GM12801 (cell line): ENCODE measurements at regions not wholly inside any gene's neighbourhood (a gene's known extent, or its start where the extent isn't known, plus 50 kb on each side); places are given as distances from the start of the nearest gene placed in this dataset.

Source experiments
- TF ChIP-seq, protein P1 (sequence below): IDR thresholded peaks from one replicate; pipeline ENCODE4 v1.5.1; 2011; ENCODE audit warnings: control low read depth; ENCODE audit not compliant: insufficient read length; ENCODE audit errors: extremely low read depth

DNA sequence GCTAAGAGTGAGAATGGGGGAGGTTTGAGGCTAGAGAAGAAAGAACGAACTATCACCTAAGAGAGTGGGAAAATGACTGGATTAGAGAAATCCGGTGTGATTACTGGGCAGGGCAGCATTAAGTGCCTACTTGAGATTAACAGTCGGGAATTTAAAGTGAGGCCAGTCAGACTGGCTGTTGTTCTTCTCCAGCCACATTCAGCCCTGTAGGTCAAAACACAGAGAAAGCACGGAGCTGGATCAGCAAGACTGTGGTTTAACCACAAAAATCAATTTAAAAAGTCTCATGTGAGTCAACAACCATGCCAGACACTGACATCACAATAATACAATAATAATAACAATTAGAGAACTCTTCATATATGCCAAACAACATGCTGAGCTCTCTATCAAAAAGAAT lies 301.9 kb upstream of the SGK1 start:
- TF ChIP-seq, protein P1, sequence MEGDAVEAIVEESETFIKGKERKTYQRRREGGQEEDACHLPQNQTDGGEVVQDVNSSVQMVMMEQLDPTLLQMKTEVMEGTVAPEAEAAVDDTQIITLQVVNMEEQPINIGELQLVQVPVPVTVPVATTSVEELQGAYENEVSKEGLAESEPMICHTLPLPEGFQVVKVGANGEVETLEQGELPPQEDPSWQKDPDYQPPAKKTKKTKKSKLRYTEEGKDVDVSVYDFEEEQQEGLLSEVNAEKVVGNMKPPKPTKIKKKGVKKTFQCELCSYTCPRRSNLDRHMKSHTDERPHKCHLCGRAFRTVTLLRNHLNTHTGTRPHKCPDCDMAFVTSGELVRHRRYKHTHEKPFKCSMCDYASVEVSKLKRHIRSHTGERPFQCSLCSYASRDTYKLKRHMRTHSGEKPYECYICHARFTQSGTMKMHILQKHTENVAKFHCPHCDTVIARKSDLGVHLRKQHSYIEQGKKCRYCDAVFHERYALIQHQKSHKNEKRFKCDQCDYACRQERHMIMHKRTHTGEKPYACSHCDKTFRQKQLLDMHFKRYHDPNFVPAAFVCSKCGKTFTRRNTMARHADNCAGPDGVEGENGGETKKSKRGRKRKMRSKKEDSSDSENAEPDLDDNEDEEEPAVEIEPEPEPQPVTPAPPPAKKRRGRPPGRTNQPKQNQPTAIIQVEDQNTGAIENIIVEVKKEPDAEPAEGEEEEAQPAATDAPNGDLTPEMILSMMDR = no peak

DNA sequence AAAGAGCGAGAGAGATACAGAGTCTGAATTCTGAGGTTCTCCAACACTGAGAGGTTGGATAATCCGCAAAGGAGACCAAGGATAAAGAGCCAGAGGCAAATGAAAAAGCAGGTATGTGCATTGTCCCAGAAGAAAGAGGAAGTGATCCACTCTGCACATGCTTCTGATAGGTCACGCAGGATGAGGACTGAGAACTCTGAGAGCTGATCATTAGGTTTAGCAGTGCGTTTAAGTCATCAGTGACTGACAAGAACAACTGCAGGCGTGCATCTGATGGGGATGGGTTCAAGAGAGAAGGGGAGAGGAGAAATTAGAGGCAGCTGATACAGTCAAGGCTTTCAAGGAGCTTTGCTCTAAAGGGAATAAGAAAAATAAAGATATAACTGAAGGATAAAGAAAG lies 301.2 kb upstream of the SGK1 start:
- TF ChIP-seq, protein P1 = no peak

DNA sequence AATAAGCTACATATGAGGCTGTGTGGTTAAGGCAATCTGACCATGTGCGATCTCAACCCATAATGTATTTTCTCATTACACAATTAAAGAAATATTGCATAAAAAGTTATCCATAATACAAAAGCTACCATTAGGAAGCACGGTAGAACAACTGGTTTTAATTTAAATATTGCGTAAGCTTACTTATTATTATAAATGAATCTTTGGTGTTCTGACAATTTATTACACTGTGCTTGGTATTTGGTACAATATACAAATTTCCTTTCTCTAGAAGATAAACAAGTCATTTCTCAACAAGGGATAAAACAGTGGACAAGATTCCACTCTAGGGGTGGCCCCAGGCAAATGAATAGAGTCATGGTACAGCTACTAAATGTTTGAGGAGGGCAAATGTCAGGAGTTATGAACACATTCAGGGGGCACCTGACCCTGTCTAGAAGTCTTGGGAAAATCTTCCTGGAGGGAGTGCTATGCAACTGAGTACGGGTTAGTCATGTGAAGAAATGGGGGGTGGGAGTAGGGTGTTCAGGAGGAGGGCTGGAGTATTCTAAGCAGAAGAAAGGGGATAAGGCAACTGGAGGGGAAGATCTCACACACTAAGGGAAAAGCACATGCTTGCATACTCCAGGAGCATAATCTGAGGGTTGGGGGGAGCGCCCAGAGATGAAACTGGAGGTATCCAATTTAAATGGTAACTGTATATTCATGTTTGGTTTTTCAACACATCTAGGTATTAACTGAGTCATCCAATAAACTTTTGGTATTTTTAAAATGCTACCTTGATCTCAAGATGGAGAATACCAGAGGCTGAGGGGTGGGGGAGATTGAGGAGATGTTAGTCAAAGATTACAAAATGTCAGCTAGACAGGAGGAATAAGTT lies 296.9 kb upstream of the SGK1 start:
- TF ChIP-seq, protein P1 = no peak

DNA sequence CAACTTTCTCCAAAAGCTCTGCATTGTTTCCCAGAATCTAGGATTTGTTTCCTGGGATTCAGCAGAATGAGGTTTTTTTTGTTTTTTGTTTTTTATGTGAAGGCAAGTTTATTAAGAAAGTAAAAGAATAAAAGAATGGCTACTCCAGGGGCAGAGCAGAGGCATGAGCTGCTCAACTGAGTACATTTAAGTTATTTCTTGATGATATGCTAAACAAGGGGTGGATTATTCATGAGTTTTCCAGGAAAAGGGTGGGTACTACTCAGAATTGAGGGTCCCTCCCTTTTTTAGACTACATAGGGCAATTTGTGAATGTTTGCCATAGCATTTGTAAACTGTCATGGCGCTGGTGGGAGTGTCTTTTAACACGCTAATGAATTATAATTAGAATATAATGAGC lies 292.5 kb upstream of the SGK1 start:
- TF ChIP-seq, protein P1 = no peak

DNA sequence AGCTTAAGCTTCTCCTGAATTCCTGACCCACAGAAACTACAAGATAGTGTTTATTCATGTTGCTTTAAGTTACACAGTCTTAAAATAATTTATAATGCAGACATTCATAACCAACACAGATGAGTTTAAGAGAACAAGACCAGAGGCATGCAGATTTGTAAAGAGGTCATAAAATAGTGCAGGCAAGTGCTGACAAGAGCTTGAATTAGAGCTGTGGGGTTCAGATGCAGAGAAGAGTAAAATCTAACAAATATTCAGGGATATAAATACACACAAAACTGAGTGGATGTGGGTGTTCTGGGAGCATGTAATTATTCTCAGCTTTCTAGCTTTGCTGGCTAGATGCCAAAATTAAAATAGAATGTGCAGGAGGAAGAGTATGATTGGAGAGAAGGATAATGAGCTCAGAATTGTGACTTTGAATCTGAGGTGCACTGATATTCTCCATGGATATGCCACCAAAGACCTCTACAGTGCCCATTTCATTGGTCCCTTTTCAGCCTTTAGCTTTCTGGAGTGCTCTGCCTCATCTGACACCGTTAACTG lies 291.9 kb upstream of the SGK1 start:
- TF ChIP-seq, protein P1 = no peak

DNA sequence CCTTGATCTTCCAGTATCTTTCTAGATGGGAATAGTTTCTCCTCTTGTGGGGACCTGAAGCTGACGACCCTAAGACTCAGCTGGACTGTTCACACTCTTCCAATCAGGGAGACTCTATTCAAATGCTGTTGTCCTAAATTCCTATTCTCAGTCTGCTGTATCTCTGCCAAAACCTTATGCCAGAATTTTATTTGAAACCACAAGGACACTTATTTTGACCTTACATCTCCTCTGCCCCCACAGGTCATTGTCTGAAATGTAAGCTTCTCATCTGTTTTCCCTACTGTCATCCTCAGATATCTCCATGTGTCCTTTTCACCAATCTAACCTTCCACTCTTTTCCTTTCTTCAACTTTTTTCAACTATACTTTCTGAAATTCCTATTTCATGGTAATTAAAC lies 289.5 kb upstream of the SGK1 start:
- TF ChIP-seq, protein P1 = no peak

DNA sequence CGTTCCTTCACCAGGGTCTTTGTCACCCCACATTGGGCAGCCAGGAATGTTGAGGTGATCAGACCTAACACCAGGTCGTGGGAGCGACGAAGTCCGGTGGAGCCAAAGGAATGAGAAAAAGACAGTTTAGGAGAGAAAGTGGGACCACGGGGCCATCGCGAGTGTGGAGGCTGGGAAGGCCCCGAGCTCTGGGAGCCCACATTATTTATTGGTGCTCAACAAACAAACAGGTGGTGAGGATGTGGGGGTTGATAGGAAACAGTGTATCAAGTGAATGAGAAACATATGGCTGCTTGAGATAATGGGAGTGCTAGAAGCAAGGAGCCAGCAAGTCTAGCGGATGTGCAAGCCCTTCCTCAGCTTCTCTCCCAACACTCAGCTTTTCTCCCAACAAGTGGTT lies 287.1 kb upstream of the SGK1 start:
- TF ChIP-seq, protein P1 = no peak
